IMR-90 (cell line): ENCODE measurements at regions not wholly inside any gene's neighbourhood (a gene's known extent, or its start where the extent isn't known, plus 50 kb on each side); places are given as distances from the start of the nearest gene placed in this dataset.

Experiments
- BHLHE40 ChIP-seq: fragments of 150-350 bp; IDR thresholded peaks from 2 replicates; pipeline ENCODE4 v1.6.1; 2016; ENCODE audit warnings: mild to moderate bottlenecking, low read depth, low read length
- CEBPB ChIP-seq: IDR thresholded peaks from 2 replicates; pipeline ENCODE4 v1.6.1; 2012; ENCODE audit warnings: low read depth, low read length, improper control_type of control experiment
- CHD1 ChIP-seq: IDR thresholded peaks from 2 replicates; pipeline ENCODE4 v1.6.1; 2012; ENCODE audit warnings: low read depth, low read length, improper control_type of control experiment
- FOS ChIP-seq: fragments of 150-350 bp; IDR thresholded peaks from 2 replicates; pipeline ENCODE4 v1.6.1; 2016; ENCODE audit warnings: low read depth, low read length
- MAFK ChIP-seq: IDR thresholded peaks from 2 replicates; pipeline ENCODE4 v1.6.1; 2012; ENCODE audit warnings: low read depth, low read length, improper control_type of control experiment
- MAZ ChIP-seq: IDR thresholded peaks from 2 replicates; pipeline ENCODE4 v1.6.1; 2012; ENCODE audit warnings: low read depth, mild to moderate bottlenecking, low read length, improper control_type of control experiment, moderate library complexity, borderline replicate concordance
- NFE2L2 ChIP-seq: fragments of 150-350 bp; IDR thresholded peaks from 2 replicates; pipeline ENCODE4 v1.6.1; 2016; ENCODE audit warnings: low read depth, mild to moderate bottlenecking, low read length
- POLR2A ChIP-seq: IDR thresholded peaks from 2 replicates; pipeline ENCODE4 v1.6.1; 2012; ENCODE audit warnings: mild to moderate bottlenecking, low read depth, low read length
- RAD21 ChIP-seq: IDR thresholded peaks from 2 replicates; pipeline ENCODE4 v1.6.1; 2012; ENCODE audit warnings: low read length, improper control_type of control experiment
- RCOR1 ChIP-seq: IDR thresholded peaks from 2 replicates; pipeline ENCODE4 v1.6.1; 2012; ENCODE audit warnings: mild to moderate bottlenecking, low read length, improper control_type of control experiment; ENCODE audit not compliant: insufficient replicate concordance
- SMC3 ChIP-seq: fragments of 150-350 bp; IDR thresholded peaks from 2 replicates; pipeline ENCODE4 v1.6.1; 2016; ENCODE audit warnings: low read depth, mild to moderate bottlenecking, antibody characterized with exemption, low read length, moderate library complexity
- TF ChIP-seq, protein P1 (sequence below): conservative IDR thresholded peaks from 2 replicates; pipeline ENCODE4 v1.5.1; 2012; ENCODE audit warnings: mild to moderate bottlenecking, low read depth, low read length, improper control_type of control experiment
- TF ChIP-seq, protein P2 (sequence below): fragments of 150-350 bp; IDR thresholded peaks from 2 replicates; pipeline ENCODE4 v1.6.1; 2017; ENCODE audit warnings: mild to moderate bottlenecking, antibody characterized with exemption, low read length, low read depth
- TF ChIP-seq, protein P3 (sequence below): fragments of 150-350 bp; IDR thresholded peaks from 2 replicates; pipeline ENCODE4 v1.6.1; 2016; ENCODE audit warnings: low read depth, mild to moderate bottlenecking, low read length, moderate library complexity, borderline replicate concordance

DNA sequence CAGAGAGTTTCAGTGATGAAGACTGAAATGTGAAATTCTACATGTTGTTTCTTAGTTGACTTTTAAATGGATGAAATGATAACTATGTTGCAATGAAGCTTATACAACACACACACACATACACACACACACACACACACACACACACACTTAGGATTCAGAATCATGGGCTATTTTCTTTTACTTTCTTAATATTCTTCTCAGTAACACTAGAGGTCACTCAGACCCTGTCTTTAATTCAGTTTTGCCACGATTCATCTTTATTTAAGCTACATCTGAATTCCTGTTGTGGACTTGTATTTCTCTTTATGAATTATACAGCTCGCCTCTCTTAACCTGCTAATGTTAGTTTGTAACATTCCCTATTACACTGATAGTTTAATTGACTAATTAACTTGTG, 109.6 kb upstream of the GOT2 start:
- TF ChIP-seq, protein P1, sequence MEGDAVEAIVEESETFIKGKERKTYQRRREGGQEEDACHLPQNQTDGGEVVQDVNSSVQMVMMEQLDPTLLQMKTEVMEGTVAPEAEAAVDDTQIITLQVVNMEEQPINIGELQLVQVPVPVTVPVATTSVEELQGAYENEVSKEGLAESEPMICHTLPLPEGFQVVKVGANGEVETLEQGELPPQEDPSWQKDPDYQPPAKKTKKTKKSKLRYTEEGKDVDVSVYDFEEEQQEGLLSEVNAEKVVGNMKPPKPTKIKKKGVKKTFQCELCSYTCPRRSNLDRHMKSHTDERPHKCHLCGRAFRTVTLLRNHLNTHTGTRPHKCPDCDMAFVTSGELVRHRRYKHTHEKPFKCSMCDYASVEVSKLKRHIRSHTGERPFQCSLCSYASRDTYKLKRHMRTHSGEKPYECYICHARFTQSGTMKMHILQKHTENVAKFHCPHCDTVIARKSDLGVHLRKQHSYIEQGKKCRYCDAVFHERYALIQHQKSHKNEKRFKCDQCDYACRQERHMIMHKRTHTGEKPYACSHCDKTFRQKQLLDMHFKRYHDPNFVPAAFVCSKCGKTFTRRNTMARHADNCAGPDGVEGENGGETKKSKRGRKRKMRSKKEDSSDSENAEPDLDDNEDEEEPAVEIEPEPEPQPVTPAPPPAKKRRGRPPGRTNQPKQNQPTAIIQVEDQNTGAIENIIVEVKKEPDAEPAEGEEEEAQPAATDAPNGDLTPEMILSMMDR: peak; percentile 43
- no peak for TF ChIP-seq CEBPB
- TF ChIP-seq POLR2A: no peak
- no peak for TF ChIP-seq NFE2L2
- peak; percentile 25; the same call in 1 of the 2 replicates for TF ChIP-seq SMC3
- TF ChIP-seq, protein P2, sequence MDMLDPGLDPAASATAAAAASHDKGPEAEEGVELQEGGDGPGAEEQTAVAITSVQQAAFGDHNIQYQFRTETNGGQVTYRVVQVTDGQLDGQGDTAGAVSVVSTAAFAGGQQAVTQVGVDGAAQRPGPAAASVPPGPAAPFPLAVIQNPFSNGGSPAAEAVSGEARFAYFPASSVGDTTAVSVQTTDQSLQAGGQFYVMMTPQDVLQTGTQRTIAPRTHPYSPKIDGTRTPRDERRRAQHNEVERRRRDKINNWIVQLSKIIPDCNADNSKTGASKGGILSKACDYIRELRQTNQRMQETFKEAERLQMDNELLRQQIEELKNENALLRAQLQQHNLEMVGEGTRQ: no peak
- no peak for TF ChIP-seq MAZ
- TF ChIP-seq, protein P3, sequence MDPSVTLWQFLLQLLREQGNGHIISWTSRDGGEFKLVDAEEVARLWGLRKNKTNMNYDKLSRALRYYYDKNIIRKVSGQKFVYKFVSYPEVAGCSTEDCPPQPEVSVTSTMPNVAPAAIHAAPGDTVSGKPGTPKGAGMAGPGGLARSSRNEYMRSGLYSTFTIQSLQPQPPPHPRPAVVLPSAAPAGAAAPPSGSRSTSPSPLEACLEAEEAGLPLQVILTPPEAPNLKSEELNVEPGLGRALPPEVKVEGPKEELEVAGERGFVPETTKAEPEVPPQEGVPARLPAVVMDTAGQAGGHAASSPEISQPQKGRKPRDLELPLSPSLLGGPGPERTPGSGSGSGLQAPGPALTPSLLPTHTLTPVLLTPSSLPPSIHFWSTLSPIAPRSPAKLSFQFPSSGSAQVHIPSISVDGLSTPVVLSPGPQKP: no peak
- no peak for TF ChIP-seq BHLHE40
- no peak for TF ChIP-seq MAFK
- TF ChIP-seq RAD21: peak; percentile 51
- TF ChIP-seq FOS: no peak
- TF ChIP-seq CHD1: no peak
- no peak for TF ChIP-seq RCOR1
